GM12874 (cell line): ENCODE measurements at regions not wholly inside any gene's neighbourhood (a gene's known extent, or its start where the extent isn't known, plus 50 kb on each side); places are given as distances from the start of the nearest gene placed in this dataset.

Experiments
- TF ChIP-seq, protein P1 (sequence below): IDR thresholded peaks from 2 replicates; pipeline ENCODE4 v1.5.1; 2011; ENCODE audit warnings: low read depth, mild to moderate bottlenecking, control low read depth, low read length, moderate library complexity; ENCODE audit not compliant: insufficient read depth

GRCh38 chr6:142561511-142562265 lies 259.9 kb downstream of the ADGRG6 start:
- TF ChIP-seq, protein P1, sequence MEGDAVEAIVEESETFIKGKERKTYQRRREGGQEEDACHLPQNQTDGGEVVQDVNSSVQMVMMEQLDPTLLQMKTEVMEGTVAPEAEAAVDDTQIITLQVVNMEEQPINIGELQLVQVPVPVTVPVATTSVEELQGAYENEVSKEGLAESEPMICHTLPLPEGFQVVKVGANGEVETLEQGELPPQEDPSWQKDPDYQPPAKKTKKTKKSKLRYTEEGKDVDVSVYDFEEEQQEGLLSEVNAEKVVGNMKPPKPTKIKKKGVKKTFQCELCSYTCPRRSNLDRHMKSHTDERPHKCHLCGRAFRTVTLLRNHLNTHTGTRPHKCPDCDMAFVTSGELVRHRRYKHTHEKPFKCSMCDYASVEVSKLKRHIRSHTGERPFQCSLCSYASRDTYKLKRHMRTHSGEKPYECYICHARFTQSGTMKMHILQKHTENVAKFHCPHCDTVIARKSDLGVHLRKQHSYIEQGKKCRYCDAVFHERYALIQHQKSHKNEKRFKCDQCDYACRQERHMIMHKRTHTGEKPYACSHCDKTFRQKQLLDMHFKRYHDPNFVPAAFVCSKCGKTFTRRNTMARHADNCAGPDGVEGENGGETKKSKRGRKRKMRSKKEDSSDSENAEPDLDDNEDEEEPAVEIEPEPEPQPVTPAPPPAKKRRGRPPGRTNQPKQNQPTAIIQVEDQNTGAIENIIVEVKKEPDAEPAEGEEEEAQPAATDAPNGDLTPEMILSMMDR, result no peak

DNA sequence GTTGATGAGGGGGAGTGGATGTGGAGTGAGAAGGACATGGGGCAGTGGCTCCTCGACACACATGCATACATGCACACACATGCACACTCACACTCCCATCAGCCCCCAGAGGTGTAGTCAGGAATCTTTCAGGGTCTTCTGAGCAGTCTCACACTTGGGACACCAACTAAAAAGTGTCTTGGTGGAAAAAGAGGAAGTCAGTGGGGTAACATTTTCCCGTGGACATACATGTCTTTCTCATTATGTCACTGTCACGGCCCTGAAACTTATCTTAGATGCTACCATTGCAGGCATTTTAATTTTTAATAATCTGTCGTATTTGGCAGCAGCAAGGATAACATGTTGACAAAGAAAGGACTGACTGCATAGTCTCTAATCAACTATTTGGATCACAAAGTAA lies 261.1 kb downstream of the ADGRG6 start:
- TF ChIP-seq, protein P1, result no peak

- TF ChIP-seq, protein P1, result peak; percentile 90
Observed at GRCh38 chr6:142566628-142567396, 265.0 kb downstream of the ADGRG6 start.

DNA sequence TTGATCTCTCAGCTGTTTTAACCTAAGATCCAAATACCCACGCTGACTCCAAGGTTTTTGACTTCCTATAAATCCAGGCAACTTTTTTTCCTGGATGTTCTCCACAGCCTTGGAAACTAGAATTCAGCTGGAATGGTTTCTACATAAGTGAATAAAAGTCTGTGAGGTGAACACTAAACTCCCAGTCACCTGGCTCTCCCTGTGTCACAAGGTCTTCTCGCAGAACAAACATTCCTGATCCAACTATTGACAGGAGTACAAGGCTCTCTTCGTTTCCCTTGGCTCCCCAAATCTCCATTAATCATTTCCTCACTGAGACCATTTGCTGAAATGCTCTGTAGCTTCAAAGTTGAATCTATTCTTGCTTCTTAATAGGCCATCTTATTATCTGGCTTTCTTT lies 265.7 kb downstream of the ADGRG6 start:
- TF ChIP-seq, protein P1, result no peak

GRCh38 chr6:142568857-142569597 lies 267.2 kb downstream of the ADGRG6 start:
- TF ChIP-seq, protein P1, result no peak

DNA sequence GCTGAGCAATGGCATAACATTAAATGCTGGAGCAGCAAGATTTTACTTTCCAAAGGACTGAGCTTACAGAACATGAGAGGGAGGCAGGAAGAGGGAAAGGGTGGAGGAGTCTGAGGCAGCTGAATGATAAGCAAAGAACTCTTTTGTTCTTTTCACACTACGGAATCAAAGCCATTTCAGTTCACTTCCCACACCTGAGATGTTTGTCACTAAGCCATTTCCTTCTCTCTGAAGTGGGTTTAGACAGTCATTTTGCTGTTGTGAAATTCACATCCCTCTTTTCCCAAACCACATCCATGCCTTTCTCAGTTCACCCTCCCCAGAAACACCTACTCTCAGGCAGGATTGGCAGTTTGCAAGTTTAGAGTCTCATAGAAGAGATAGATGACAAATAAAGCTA lies 267.9 kb downstream of the ADGRG6 start:
- TF ChIP-seq, protein P1, result no peak

GRCh38 chr6:142570221-142570671 lies 268.4 kb downstream of the ADGRG6 start:
- TF ChIP-seq, protein P1, result no peak
